ENCODE measurements at regions not wholly inside any gene's neighbourhood (a gene's known extent, or its start where the extent isn't known, plus 50 kb on each side); places are given as distances from the start of the nearest gene placed in this dataset.

- TF ChIP-seq CTCF (conservative IDR thresholded peaks at IDR 0.05; ENCODE audit: low read length), result no peak
- H3K4me3 ChIP-seq (ENCODE audit: low read length), result no peak overlapping the region
- DNase-seq (ENCODE audit: low read depth), result no peak
Observed at GRCh38 chr12:125412506-125412905, 347.3 kb downstream of the AACS start.

GRCh38 chr12:125417446-125417845 lies 352.2 kb downstream of the AACS start:
- TF ChIP-seq CTCF (conservative IDR thresholded peaks at IDR 0.05; ENCODE audit: low read length), result no peak
- DNase-seq (ENCODE audit: low read depth), result no peak
- H3K4me3 ChIP-seq (ENCODE audit: low read length), result no peak overlapping the region

GRCh38 chr12:125418902-125419564 lies 353.8 kb downstream of the AACS start:
- no peak for DNase-seq (ENCODE audit: low read depth)
- no peak for TF ChIP-seq CTCF (conservative IDR thresholded peaks at IDR 0.05; ENCODE audit: low read length)
- no peak overlapping the region for H3K4me3 ChIP-seq (ENCODE audit: low read length)

GRCh38 chr12:125424909-125425308 lies 359.7 kb downstream of the AACS start:
- no peak for TF ChIP-seq CTCF (conservative IDR thresholded peaks at IDR 0.05; ENCODE audit: low read length)
- H3K4me3 ChIP-seq (ENCODE audit: low read length), result no peak overlapping the region
- no peak for DNase-seq (ENCODE audit: low read depth)

GRCh38 chr12:125431516-125431915 lies 366.3 kb downstream of the AACS start:
- no peak for TF ChIP-seq CTCF (conservative IDR thresholded peaks at IDR 0.05; ENCODE audit: low read length)
- H3K4me3 ChIP-seq (ENCODE audit: low read length), result no peak overlapping the region
- DNase-seq (ENCODE audit: low read depth), result no peak

- TF ChIP-seq CTCF (conservative IDR thresholded peaks at IDR 0.05; ENCODE audit: low read length), result no peak
- no peak overlapping the region for H3K4me3 ChIP-seq (ENCODE audit: low read length)
- no peak for DNase-seq (ENCODE audit: low read depth)
Observed at GRCh38 chr12:125434131-125434530, 368.9 kb downstream of the AACS start.

- no peak for TF ChIP-seq CTCF (conservative IDR thresholded peaks at IDR 0.05; ENCODE audit: low read length)
- no peak for DNase-seq (ENCODE audit: low read depth)
- no peak overlapping the region for H3K4me3 ChIP-seq (ENCODE audit: low read length)
Observed at GRCh38 chr12:125434936-125435443, 369.8 kb downstream of the AACS start.

All from AG10803 (cell line).